ENCODE measurements at regions not wholly inside any gene's neighbourhood (a gene's known extent, or its start where the extent isn't known, plus 50 kb on each side); places are given as distances from the start of the nearest gene placed in this dataset.
A peak's percentile ranks its signal among the peaks of the same experiment; 100 is the strongest.

DNA sequence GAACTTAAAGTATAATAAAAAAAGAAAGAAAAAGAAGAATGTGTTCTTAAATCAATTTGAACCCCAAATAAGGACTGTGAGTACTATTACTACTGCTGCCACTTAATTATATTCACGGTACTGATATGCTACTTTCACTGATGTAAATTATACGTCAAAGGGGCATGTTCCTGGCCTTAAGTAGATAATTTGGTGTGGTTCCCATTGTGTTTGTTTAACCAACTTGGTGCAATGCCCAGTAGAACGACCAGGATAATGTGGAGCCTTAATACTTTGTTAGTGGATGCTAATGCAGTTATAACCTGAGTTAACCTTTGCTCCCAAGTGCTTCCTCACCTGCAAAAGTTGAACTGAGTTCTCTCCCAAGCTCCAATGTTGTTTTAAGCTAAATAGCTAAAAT lies 142.0 kb downstream of the NR4A2 start:
- peak; percentile 16 for DNase-seq
- Histone ChIP-seq H3K27me3 (no peaks in the 10 kb centered on the region), H3K27ac (peak overlapping the region in 3 of 4 donors; percentile 43 to 79 (median 74)), H3K4me3 (no peak overlapping the region), H3K9me3 (no peaks in the 10 kb centered on the region), H3K4me1 (peaks cover 0 to 30% (median 3%) of the 10 kb centered on the region in 4 donors), H3K36me3 (no peaks in the 10 kb centered on the region)
- 7 to 34% methylated on average over 2 to 3 of the region's 3 CpGs for WGBS, 2 donors (ENCODE audit: low coverage in 1 of 2)
- in situ Hi-C loops (cut with MboI; ENCODE audit: low pct_ligation_motif_present in 1 of 4, low pct_unique_long_range_greater_than_20kb in 1 of 4, low sequenced_read_pairs in 3 of 4): no loop called here
- intact Hi-C loops (cut with DNase I; ENCODE audit: low total_unique reads): no loop called here
- no peak for TF ChIP-seq POLR2AphosphoS5 (IDR thresholded peaks at IDR 0.05)
- TF ChIP-seq, protein P1, sequence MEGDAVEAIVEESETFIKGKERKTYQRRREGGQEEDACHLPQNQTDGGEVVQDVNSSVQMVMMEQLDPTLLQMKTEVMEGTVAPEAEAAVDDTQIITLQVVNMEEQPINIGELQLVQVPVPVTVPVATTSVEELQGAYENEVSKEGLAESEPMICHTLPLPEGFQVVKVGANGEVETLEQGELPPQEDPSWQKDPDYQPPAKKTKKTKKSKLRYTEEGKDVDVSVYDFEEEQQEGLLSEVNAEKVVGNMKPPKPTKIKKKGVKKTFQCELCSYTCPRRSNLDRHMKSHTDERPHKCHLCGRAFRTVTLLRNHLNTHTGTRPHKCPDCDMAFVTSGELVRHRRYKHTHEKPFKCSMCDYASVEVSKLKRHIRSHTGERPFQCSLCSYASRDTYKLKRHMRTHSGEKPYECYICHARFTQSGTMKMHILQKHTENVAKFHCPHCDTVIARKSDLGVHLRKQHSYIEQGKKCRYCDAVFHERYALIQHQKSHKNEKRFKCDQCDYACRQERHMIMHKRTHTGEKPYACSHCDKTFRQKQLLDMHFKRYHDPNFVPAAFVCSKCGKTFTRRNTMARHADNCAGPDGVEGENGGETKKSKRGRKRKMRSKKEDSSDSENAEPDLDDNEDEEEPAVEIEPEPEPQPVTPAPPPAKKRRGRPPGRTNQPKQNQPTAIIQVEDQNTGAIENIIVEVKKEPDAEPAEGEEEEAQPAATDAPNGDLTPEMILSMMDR (IDR thresholded peaks at IDR 0.05): no peak
- TF ChIP-seq POLR2A (IDR thresholded peaks at IDR 0.05): no peak
- no peak for TF ChIP-seq EP300 (IDR thresholded peaks at IDR 0.05; ENCODE audit: low read depth)

DNA sequence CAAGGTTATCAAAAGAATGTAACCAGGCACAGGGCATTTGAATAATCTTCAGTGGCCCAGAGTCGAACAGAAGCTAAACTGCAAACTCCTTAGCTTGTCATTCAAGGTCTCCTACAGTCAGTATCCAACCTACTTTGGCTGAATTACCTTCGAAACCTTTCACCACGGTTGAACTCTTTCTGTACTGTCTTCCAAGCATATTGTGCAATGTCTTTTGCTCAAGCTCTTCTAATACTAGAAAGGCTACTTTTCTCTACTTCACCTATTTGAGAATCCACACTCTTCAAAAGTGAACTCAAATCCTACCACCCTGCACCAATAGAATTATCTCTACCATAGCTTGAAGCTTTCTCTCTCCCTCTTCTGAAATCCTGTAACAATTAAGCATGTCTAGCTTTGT lies 142.9 kb downstream of the NR4A2 start:
- Histone ChIP-seq H3K9me3 (no peaks in the 10 kb centered on the region), H3K4me1 (peaks cover 0 to 30% (median 3%) of the 10 kb centered on the region in 4 donors), H3K36me3 (no peaks in the 10 kb centered on the region), H3K4me3 (no peak overlapping the region), H3K27ac (peak overlapping the region; percentile 7 to 79 (median 58)), H3K27me3 (no peaks in the 10 kb centered on the region)
- no peak for DNase-seq
- TF ChIP-seq POLR2A (IDR thresholded peaks at IDR 0.05): peak; percentile 2
- no peak for TF ChIP-seq POLR2AphosphoS5 (IDR thresholded peaks at IDR 0.05)
- intact Hi-C loops (cut with DNase I; ENCODE audit: low total_unique reads): no loop called here
- in situ Hi-C loops (cut with MboI; ENCODE audit: low pct_ligation_motif_present in 1 of 4, low pct_unique_long_range_greater_than_20kb in 1 of 4, low sequenced_read_pairs in 3 of 4): no loop called here
- WGBS, 2 donors (ENCODE audit: low coverage in 1 of 2): 46 to 48% methylated on average over 3 of the region's 3 CpGs

DNA sequence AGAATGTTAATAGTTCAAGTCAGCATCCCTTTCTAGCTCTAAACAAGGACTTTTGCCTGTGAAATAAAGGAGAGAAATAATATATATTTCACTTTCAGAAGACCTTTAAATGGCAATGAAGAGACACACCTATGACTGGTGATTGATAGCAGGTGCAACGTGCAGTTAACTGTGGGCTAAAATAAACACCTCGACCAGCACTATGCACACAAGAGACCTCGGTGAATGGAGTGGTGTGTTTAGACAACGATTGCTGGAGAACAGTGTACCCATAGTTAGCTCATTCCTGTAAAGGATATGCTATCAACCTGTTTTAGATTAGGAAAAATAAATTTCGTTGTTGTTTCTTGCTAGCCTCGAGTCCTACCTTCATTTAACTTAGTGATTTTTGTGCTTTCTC lies 143.4 kb downstream of the NR4A2 start:
- peak; percentile 30 for DNase-seq
- in situ Hi-C loops (cut with MboI; ENCODE audit: low pct_ligation_motif_present in 1 of 4, low pct_unique_long_range_greater_than_20kb in 1 of 4, low sequenced_read_pairs in 3 of 4): no loop called here

DNA sequence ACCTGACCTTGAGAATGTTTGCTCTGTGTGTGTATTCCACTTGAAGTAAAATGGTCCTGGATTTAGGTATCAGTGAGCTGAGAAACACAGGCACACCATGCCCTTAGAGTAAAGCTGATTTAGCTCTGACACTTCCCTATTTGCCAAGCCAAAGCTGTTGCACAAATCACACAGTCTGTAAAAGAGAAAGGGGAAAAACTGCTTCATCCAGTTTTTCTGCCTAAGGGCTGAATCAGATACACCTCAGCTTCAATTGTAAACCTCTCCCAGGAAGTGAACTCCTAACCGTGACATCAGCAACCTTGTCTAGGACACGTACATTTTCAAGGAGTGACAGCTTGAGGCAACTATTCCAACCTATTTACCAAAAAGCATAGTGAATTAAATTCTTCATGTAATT lies 150.4 kb downstream of the NR4A2 start:
- Histone ChIP-seq H3K27me3 (no peaks in the 10 kb centered on the region), H3K9me3 (no peaks in the 10 kb centered on the region), H3K4me1 (peaks cover 0 to 23% (median 11%) of the 10 kb centered on the region in 4 donors), H3K36me3 (no peaks in the 10 kb centered on the region), H3K27ac (peak overlapping the region; percentile 82 to 87 (median 85)), H3K4me3 (no peak overlapping the region)
- intact Hi-C loops (cut with DNase I; ENCODE audit: low total_unique reads): no loop called here
- peak; percentile 29 for DNase-seq
- in situ Hi-C loops (cut with MboI; ENCODE audit: low pct_ligation_motif_present in 1 of 4, low pct_unique_long_range_greater_than_20kb in 1 of 4, low sequenced_read_pairs in 3 of 4): no loop called here
- 44 to 50% methylated on average over 2 of the region's 2 CpGs for WGBS, 2 donors (ENCODE audit: low coverage in 1 of 2)
- TF ChIP-seq EP300 (IDR thresholded peaks at IDR 0.05; ENCODE audit: low read depth) (no peak), POLR2AphosphoS5 (IDR thresholded peaks at IDR 0.05) (peak; percentile 12 to 81 (median 52)), POLR2A (IDR thresholded peaks at IDR 0.05) (peak; percentile 30)

More for the DNA sequence above, 143.4 kb downstream of the NR4A2 start:
- Histone ChIP-seq H3K4me3 (no peak overlapping the region), H3K9me3 (no peaks in the 10 kb centered on the region), H3K27me3 (no peaks in the 10 kb centered on the region), H3K36me3 (no peaks in the 10 kb centered on the region), H3K4me1 (peaks cover 0 to 30% (median 3%) of the 10 kb centered on the region in 4 donors), H3K27ac (peak overlapping the region; percentile 7 to 79 (median 58))
- intact Hi-C loops (cut with DNase I; ENCODE audit: low total_unique reads): no loop called here
- WGBS, 2 donors (ENCODE audit: low coverage in 1 of 2): 18 to 45% methylated on average over 5 to 6 of the region's 6 CpGs
- TF ChIP-seq EP300 (IDR thresholded peaks at IDR 0.05; ENCODE audit: low read depth): no peak
- TF ChIP-seq POLR2AphosphoS5 (IDR thresholded peaks at IDR 0.05): peak in 2 of 3 donors; percentile 6 to 30
- TF ChIP-seq POLR2A (IDR thresholded peaks at IDR 0.05): peak; percentile 22

DNA sequence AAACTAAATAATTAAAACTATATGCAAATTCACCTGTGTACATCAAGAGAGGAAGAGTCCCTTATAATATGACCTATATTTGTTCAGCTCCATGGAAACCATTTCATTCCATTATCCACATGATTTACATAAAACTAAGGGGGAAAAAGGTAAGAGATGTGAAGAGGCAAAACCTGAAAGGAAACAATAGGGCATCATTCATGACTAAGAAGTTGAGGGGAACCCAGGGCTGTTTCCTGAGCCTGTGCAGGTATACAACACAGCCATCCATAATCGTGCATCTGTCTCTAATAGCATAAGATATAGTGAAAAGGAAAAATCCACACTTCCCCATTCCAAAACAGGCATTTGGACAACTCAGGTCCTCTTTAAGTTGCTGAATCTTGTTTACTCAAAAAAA lies 151.3 kb downstream of the NR4A2 start:
- in situ Hi-C loops (cut with MboI; ENCODE audit: low pct_ligation_motif_present in 1 of 4, low pct_unique_long_range_greater_than_20kb in 1 of 4, low sequenced_read_pairs in 3 of 4) (no loop called here), intact Hi-C loops (cut with DNase I; ENCODE audit: low total_unique reads) (no loop called here)
- H3K4me3 ChIP-seq: no peak overlapping the region
- peaks cover 0 to 23% (median 11%) of the 10 kb centered on the region in 4 donors for H3K4me1 ChIP-seq
- H3K27me3 ChIP-seq: no peaks in the 10 kb centered on the region
- H3K27ac ChIP-seq: peak overlapping the region; percentile 82 to 87 (median 85)
- DNase-seq: no peak
- no peaks in the 10 kb centered on the region for H3K36me3 ChIP-seq
- 25 to 56% methylated on average over 1 of the region's 1 CpG for WGBS, 2 donors (ENCODE audit: low coverage in 1 of 2)
- TF ChIP-seq EP300 (IDR thresholded peaks at IDR 0.05; ENCODE audit: low read depth) (no peak), POLR2A (IDR thresholded peaks at IDR 0.05) (no peak), POLR2AphosphoS5 (IDR thresholded peaks at IDR 0.05) (no peak)
- TF ChIP-seq, protein P1 (IDR thresholded peaks at IDR 0.05): no peak
- H3K9me3 ChIP-seq: no peaks in the 10 kb centered on the region
